K562 (cell line): ENCODE measurements at regions not wholly inside any gene's neighbourhood (a gene's known extent, or its start where the extent isn't known, plus 50 kb on each side); places are given as distances from the start of the nearest gene placed in this dataset.

Experiments used
- ATAC-seq: fragments of 200-7000 bp; cut with Tn5 transposase; 3 replicates; pipeline ENCODE4 v1.9.1; 2020; ENCODE audit warnings: moderate library complexity
- BruUV-seq: library from RNA; stranded (reverse); fragments of 400-500 nt; replicated peaks from 2 replicates; lab custom pipeline; 2021; lab: Mats Ljungman, UMichigan
- CTCF ChIA-PET: fragments of 300-600 bp; formaldehyde crosslinking; extraction: SDS; loops from one replicate; lab custom pipeline; 2021; ENCODE audit warnings: low intra/inter-chr PET ratio; lab: Yijun Ruan, JAX
- POLR2A ChIA-PET: fragments of 300-600, 350-650 bp; sonication (Branson Sonifier 250); formaldehyde crosslinking; extraction: SDS; loops from one replicate; lab custom pipeline; 2021; ENCODE audit warnings: antibody characterized with exemption, inconsistent platforms; lab: Yijun Ruan, JAX
- DNase-seq, 4 experiments: peaks; one replicate each; pipeline versions ENCODE4 v3.0.0 to v3.0.0-alpha.2; 2011 to 2018; ENCODE audit warnings: low spot score in 3 of 4, mixed read lengths in 3 of 4; ENCODE audit errors: extremely low read depth in 1 of 4
- FAIRE-seq: peaks from 2 replicates; lab custom pipeline; 2011; peaks lifted over from hg19 to GRCh38; lab: Jason Lieb, UNC
- H2AFZ ChIP-seq: 2 replicates; pipeline ENCODE4 v1.6.0; 2011; ENCODE audit warnings: low read depth, low read length, control low read depth, inconsistent platforms
- H3K27ac ChIP-seq: fragments of 200-600 bp; 3 replicates; pipeline ENCODE4 v1.8.0; 2011; ENCODE audit warnings: low read depth, mild to moderate bottlenecking, control low read depth, inconsistent platforms, low read length, moderate library complexity, mixed read lengths; ENCODE audit errors: extremely low read depth
- H3K27me3 ChIP-seq, 2 experiments: fragments of 300-600 bp in 1 of 2; 2 replicates in 1 of 2; 3 replicates in 1 of 2; pipeline versions ENCODE4 v1.6.0 to v1.8.0; 2011; ENCODE audit warnings: inconsistent platforms in 2 of 2, low read length in 2 of 2, mild to moderate bottlenecking in 1 of 2, mixed read lengths in 1 of 2, moderate library complexity in 1 of 2; ENCODE audit not compliant: control insufficient read depth in 2 of 2, insufficient read depth in 2 of 2
- H3K36me3 ChIP-seq: fragments of 300-600 bp; 3 replicates; pipeline ENCODE4 v1.8.0; 2011; ENCODE audit warnings: mild to moderate bottlenecking, low read length, inconsistent platforms; ENCODE audit not compliant: control insufficient read depth, insufficient read depth
- H3K4me1 ChIP-seq, 2 experiments: fragments of 200-600 bp in 1 of 2; replicated peaks in 1 of 2; 2 replicates in 1 of 2; 3 replicates in 1 of 2; pipeline versions ENCODE4 v1.5.1 to v1.8.0; 2011; ENCODE audit warnings: inconsistent platforms in 2 of 2, low read length in 2 of 2, mild to moderate bottlenecking in 1 of 2, mixed read lengths in 1 of 2, moderate library complexity in 1 of 2; ENCODE audit not compliant: control insufficient read depth in 2 of 2, insufficient read depth in 2 of 2
- H3K4me2 ChIP-seq: 2 replicates; pipeline ENCODE4 v1.6.1; 2011; ENCODE audit warnings: low read length, control low read depth, inconsistent platforms, mixed read lengths; ENCODE audit not compliant: insufficient read depth
- H3K4me3 ChIP-seq: fragments of 200-600 bp; sonication (generic), shearing (Covaris generic); 2 replicates; pipeline ENCODE4 v1.5.1; 2016; ENCODE audit warnings: control low read depth, inconsistent platforms
- H3K79me2 ChIP-seq: fragments of 200-600 bp; 3 replicates; pipeline ENCODE4 v1.8.0; 2011; ENCODE audit warnings: low read length, inconsistent platforms; ENCODE audit not compliant: control insufficient read depth, insufficient read depth
- H3K9ac ChIP-seq, 2 experiments: 2 replicates each; pipeline versions ENCODE4 v1.6.0 to v1.6.1; 2011; ENCODE audit warnings: low read depth in 2 of 2, low read length in 2 of 2, control low read depth in 1 of 2, inconsistent platforms in 1 of 2, mild to moderate bottlenecking in 1 of 2, mixed read lengths in 1 of 2; ENCODE audit not compliant: insufficient read depth in 1 of 2
- H3K9me1 ChIP-seq: one replicate; pipeline ENCODE4 v1.6.0; 2011; ENCODE audit warnings: inconsistent platforms, mild to moderate bottlenecking, low read length, moderate library complexity; ENCODE audit not compliant: control insufficient read depth, insufficient read depth
- H3K9me3 ChIP-seq: replicated peaks from 2 replicates; pipeline ENCODE4 v1.5.1; 2011; ENCODE audit warnings: low read depth, low read length, inconsistent platforms; ENCODE audit not compliant: control insufficient read depth, insufficient read depth
- H4K20me1 ChIP-seq: replicated peaks from 2 replicates; pipeline ENCODE4 v1.6.1; 2011; ENCODE audit warnings: low read length, inconsistent platforms, mixed read lengths; ENCODE audit not compliant: control insufficient read depth, insufficient read depth
- ETV6 ChIP-seq, 3 experiments: fragments of 150-350 bp in 1 of 3; sonication (generic) in 1 of 3; formaldehyde crosslinking in 1 of 3; IDR thresholded peaks; 2 replicates each; pipeline versions ENCODE4 v1.6.1 to v1.8.0; 2014 to 2022; ENCODE audit warnings: borderline replicate concordance in 2 of 3, low read depth in 2 of 3, antibody characterized with exemption in 1 of 3, low read length in 1 of 3, mild to moderate bottlenecking in 1 of 3, missing genetic modification reagents in 1 of 3
- IRF2 ChIP-seq: sonication (generic); formaldehyde crosslinking; IDR thresholded peaks from 2 replicates; pipeline ENCODE4 v1.8.1; 2022; ENCODE audit warnings: mild to moderate bottlenecking, missing genetic modification reagents
- MAZ ChIP-seq, 2 experiments: fragments of 450-650 bp in 1 of 2; sonication (generic) in 1 of 2; formaldehyde crosslinking; IDR thresholded peaks in 1 of 2; conservative IDR thresholded peaks in 1 of 2; 2 replicates each; pipeline versions ENCODE4 v1.4.0 to v1.5.0; 2020; ENCODE audit warnings: mild to moderate bottlenecking in 1 of 2, missing genetic modification reagents in 1 of 2
- MEIS2 ChIP-seq: fragments of 450-650 bp; IDR thresholded peaks from 2 replicates; pipeline ENCODE4 v1.6.1; 2014; ENCODE audit warnings: mild to moderate bottlenecking; ENCODE audit not compliant: partially characterized antibody
- TEAD1 ChIP-seq, 2 experiments: fragments of 450-650 bp in 1 of 2; sonication (generic) in 1 of 2; formaldehyde crosslinking; IDR thresholded peaks; 2 replicates each; pipeline versions ENCODE4 v1.4.0 to v1.8.0; 2020 to 2022; ENCODE audit warnings: mild to moderate bottlenecking in 2 of 2, missing genetic modification reagents in 1 of 2
- ZC3H8 ChIP-seq: fragments of 450-650 bp; IDR thresholded peaks from 2 replicates; pipeline ENCODE4 v1.6.1; 2017
- WGBS: fragments of 100-300 bp; shearing (Covaris generic); methylation state at CpG from one replicate; pipeline ENCODE4 v1.1.6; 2016; ENCODE audit warnings: low coverage, mixed read lengths; ENCODE audit not compliant: insufficient coverage; ENCODE audit errors: missing lambda C conversion rate; 5-methylcytosine and 5-hydroxymethylcytosine counted together
- in situ Hi-C: fragments of 300-500 bp; cut with MboI; formaldehyde crosslinking; loops from 4 replicates; pipeline ENCODE4 v1.15.0; 2018; ENCODE audit warnings: inconsistent platforms, mixed read lengths
- intact Hi-C: fragments of 100-400 bp; cut with micrococcal nuclease; formaldehyde crosslinking; loops from 2 replicates; pipeline ENCODE4 v1.14.2; 2022
- TF ChIP-seq, protein P1 (sequence below): sonication (generic); formaldehyde crosslinking; IDR thresholded peaks from 2 replicates; pipeline ENCODE4 v1.8.1; 2023; ENCODE audit warnings: mild to moderate bottlenecking, missing genetic modification reagents

DNA sequence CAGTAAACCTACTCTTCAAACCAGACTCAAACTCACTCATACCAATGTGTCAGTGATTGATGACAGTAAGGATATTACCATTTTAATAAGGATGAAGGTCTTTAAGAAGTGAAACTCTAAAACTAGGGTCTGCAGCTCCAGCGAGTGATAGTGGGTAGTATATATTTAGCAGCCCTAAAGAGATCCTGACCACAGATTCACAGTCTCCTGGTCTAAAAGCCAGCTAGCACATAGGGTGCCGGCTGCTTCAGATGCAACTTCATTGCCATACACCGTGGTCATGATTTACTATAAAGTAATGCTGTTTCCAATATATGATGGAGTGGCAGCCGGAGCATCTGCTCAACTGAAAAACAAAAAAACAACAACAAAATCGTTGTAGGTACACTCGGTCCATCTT, 99.6 kb upstream of the MDM1 start:
- BruUV-seq = no TSS peak

DNA sequence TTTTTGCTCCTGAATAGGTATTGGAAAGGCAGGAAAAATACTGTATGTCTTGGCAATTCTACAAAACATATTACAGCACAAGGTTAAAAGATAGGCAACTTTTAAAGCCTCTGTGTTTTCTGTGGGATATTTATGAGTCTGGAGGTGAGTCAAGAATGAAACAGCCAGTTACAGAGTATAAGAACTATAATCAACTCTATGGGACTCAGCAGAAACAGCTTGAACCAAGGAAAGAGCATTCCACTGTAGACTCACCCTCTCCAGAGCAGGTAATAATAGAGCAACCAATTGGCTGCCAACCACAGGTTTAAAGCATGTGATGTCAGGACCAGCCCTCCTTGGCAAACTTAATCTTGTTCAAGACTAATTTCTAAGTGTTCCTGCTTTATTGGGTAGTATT, 100.5 kb upstream of the MDM1 start:
- H3K4me1 ChIP-seq = no peaks in the 10 kb centered on the region
- ChIA-PET POLR2A (no interaction called here), CTCF (no interaction called here)
- no peaks in the 10 kb centered on the region for H3K9me1 ChIP-seq
- no peaks in the 10 kb centered on the region for H3K79me2 ChIP-seq
- no peak overlapping the region for H3K4me2 ChIP-seq
- H2AFZ ChIP-seq = peak overlapping the region; percentile 9; the same call in 1 of the 2 replicates
- no peak overlapping the region for H3K27ac ChIP-seq
- BruUV-seq = no TSS peak
- H4K20me1 ChIP-seq = no peaks in the 10 kb centered on the region
- no peaks in the 10 kb centered on the region for H3K27me3 ChIP-seq
- H3K4me3 ChIP-seq = no peak overlapping the region
- DNase-seq = no peak
- no peak overlapping the region for H3K9ac ChIP-seq
- in situ Hi-C loops (no loop called here), intact Hi-C loops (no loop called here)
- H3K9me3 ChIP-seq = 0 out of 2 replicates have a peak, but pooled peaks cover 2% of the 10 kb centered on the region
- no peak for FAIRE-seq
- H3K36me3 ChIP-seq = no peaks in the 10 kb centered on the region
- no peak for ATAC-seq
- TF ChIP-seq MAZ (CRISPR knock-in tag; conservative IDR thresholded peaks at IDR 0.05 in 1 of 2, IDR thresholded peaks at IDR 0.05 in 1 of 2) = no peak
- no peak for TF ChIP-seq ETV6 (IDR thresholded peaks at IDR 0.05; ENCODE audit: borderline replicate concordance in 1 of 2, low read depth in 2 of 2, low read length in 1 of 2)
- TF ChIP-seq ETV6 (CRISPR knock-in tag; IDR thresholded peaks at IDR 0.05; ENCODE audit: borderline replicate concordance) = no peak
- no peak for TF ChIP-seq IRF2 (CRISPR knock-in tag)

More for the DNA sequence above, 99.6 kb upstream of the MDM1 start:
- Histone ChIP-seq H3K9ac (no peak overlapping the region), H3K4me1 (no peaks in the 10 kb centered on the region), H3K9me3 (0 out of 2 replicates have a peak, but pooled peaks cover 2% of the 10 kb centered on the region), H3K27ac (no peak overlapping the region), H3K36me3 (no peaks in the 10 kb centered on the region), H3K79me2 (no peaks in the 10 kb centered on the region), H3K4me2 (no peak overlapping the region), H2AFZ (no peak overlapping the region), H3K27me3 (no peaks in the 10 kb centered on the region), H3K9me1 (no peaks in the 10 kb centered on the region), H4K20me1 (no peaks in the 10 kb centered on the region), H3K4me3 (no peak overlapping the region)
- TF ChIP-seq MEIS2 (peak; percentile 28), TEAD1 (CRISPR knock-in tag; IDR thresholded peaks at IDR 0.05) (no peak), ZC3H8 (no peak)
- TF ChIP-seq, protein P1, sequence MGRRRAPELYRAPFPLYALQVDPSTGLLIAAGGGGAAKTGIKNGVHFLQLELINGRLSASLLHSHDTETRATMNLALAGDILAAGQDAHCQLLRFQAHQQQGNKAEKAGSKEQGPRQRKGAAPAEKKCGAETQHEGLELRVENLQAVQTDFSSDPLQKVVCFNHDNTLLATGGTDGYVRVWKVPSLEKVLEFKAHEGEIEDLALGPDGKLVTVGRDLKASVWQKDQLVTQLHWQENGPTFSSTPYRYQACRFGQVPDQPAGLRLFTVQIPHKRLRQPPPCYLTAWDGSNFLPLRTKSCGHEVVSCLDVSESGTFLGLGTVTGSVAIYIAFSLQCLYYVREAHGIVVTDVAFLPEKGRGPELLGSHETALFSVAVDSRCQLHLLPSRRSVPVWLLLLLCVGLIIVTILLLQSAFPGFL (CRISPR knock-in tag) = no peak
- ChIA-PET CTCF (no interaction called here), POLR2A (no interaction called here)
- DNase-seq (no peak), FAIRE-seq (no peak), ATAC-seq (no peak)
- intact Hi-C loops = no loop called here
- WGBS = 6% methylated on average over 6 of the region's 6 CpGs
- in situ Hi-C loops = no loop called here
